A673 (cell line): ENCODE measurements at regions not wholly inside any gene's neighbourhood (a gene's known extent, or its start where the extent isn't known, plus 50 kb on each side); places are given as distances from the start of the nearest gene placed in this dataset.

Experiments used
- CTCF ChIP-seq: fragments of 300-800, 200-600 bp; sonication (generic); conservative IDR thresholded peaks from 2 replicates; pipeline ENCODE4 v1.5.1; 2017; ENCODE audit warnings: low read depth, mild to moderate bottlenecking, antibody characterized with exemption, low read length, moderate library complexity, mixed read lengths
- EZH2 ChIP-seq: fragments of 200-600 bp; sonication (generic); IDR thresholded peaks from 2 replicates; pipeline ENCODE4 v1.6.1; 2017; ENCODE audit warnings: borderline replicate concordance, low read depth, mild to moderate bottlenecking, mixed read lengths, antibody characterized with exemption, low read length; ENCODE audit not compliant: poor library complexity, severe bottlenecking

GRCh38 chr7:46488607-46489006, 567.5 kb upstream of the IGFBP3 start:
- no peak for TF ChIP-seq CTCF
- TF ChIP-seq EZH2, result no peak
